ENCODE measurements at regions not wholly inside any gene's neighbourhood (a gene's known extent, or its start where the extent isn't known, plus 50 kb on each side); places are given as distances from the start of the nearest gene placed in this dataset.

- TF ChIP-seq POLR2A (IDR thresholded peaks at IDR 0.05): no peak
- TF ChIP-seq CTCF (IDR thresholded peaks at IDR 0.05): no peak
Observed at GRCh38 chr9:135239769-135240141, 152.3 kb downstream of the OLFM1 start.
